GM19099 (cell line): ENCODE measurements at regions not wholly inside any gene's neighbourhood (a gene's known extent, or its start where the extent isn't known, plus 50 kb on each side); places are given as distances from the start of the nearest gene placed in this dataset.

Experiments
- POLR2A ChIP-seq: IDR thresholded peaks from 3 replicates; pipeline ENCODE4 v1.6.1; 2011; ENCODE audit warnings: low read depth; ENCODE audit not compliant: insufficient read length; ENCODE audit errors: extremely low read depth

DNA sequence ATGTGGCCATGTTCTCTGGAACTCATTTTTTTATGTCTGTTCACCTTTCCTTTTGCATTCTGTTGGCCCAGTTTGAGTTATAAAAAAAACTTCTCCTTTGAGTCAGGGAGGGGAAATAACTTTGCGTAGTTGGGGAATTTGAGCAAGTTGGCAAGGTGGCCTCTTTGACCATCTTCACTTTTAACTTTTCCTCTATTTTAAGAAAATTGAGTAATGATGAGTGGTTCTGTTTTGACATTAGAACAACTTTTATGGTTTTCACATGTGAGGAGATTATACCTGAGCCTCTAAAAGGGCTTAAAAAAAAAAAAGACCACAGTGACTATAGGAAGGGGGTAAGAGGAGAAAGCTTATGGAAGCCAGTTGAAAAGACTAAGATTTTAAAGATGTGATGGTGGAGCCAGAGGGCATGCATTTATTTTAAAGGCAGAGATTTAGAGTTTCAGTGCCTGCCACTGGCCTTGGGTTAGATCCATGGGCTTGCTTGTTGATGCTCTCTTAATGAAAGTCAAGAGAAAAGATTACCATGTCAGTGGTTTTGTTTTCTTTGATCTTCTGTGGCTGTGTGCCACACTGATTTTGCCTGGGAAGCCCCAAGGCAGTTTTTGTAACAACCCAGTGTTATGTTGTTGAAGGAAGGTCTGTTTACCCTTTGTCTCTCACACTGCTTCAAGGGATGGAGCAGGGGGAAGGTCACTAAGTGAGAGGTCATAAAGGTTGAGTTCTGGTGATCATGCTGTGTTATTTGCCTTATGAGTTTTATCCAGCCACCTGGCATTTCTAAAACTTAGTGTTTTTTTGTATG lies 219.7 kb upstream of the CD180 start:
- TF ChIP-seq POLR2A, result no peak

- TF ChIP-seq POLR2A, result no peak
Measured at GRCh38 chr5:67414712-67415111, 218.1 kb upstream of the CD180 start.

DNA sequence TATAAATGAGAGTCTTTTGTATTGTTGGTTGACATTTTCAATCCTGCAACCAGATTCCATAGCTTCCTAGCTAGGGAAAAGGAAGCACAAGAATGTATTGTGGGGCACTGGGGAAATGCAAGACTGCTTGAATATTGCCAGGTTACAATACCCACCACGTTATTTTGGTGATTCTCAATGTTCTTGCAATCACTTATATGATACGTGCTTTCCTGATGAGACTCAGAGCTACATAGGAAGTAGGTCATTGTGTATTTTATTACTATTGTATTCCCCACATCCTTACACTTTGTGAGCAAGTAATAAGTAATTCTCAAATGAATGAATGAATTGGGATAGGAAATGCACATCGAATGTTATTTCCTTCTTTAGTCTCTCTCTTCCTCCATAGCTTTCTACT lies 217.1 kb upstream of the CD180 start:
- no peak for TF ChIP-seq POLR2A

DNA sequence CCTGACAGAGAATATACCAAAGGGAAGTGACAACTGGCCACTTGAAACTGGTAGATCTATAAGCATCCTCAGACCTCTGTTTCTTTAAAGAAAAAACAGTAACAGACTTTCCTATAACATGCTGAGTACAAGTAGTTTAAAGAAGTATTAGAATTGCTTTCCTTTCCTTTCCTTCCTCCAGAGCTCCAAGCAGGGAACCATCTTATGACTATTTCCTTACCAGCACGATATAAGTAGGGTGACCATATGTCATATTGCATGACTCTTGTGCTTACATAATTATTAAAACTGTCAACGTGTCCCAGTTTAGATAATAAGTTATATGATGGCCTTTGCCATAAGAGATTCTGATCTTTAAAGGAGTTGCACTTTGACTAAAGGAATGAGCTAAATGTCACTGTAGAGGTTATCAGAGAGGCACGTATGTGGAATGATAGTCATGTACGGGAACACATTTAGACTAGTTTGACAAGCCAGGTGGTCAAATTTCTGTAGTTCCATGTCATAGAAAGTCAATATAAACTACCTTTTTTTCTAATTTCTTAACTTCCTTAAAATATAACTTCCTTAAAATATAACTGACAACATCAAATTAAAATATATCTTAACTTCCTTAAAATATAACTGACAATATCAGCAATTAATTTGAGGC lies 212.7 kb upstream of the CD180 start:
- TF ChIP-seq POLR2A, result no peak

- no peak for TF ChIP-seq POLR2A
Measured at GRCh38 chr5:67407979-67408378, 211.4 kb upstream of the CD180 start.

DNA sequence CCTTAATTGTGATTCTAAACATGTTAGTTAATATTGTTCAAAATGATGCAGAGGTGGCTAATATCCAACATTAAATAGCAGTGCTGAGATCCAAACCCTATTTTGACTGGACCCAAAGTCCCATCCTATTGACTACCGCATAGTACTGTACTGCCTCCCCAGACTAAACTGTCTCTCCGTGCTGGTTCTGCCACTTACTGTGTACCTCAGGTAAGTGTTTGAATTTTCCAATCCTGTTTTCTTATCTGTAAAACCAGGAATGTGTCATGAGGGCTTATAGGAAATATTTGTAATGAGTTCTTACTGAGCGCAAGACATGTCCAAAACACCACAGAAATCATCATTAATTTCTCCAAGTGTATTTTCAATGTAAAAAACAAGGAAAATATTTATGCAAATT lies 209.2 kb upstream of the CD180 start:
- no peak for TF ChIP-seq POLR2A

GRCh38 chr5:67405101-67405364 lies 208.4 kb upstream of the CD180 start:
- TF ChIP-seq POLR2A, result no peak

DNA sequence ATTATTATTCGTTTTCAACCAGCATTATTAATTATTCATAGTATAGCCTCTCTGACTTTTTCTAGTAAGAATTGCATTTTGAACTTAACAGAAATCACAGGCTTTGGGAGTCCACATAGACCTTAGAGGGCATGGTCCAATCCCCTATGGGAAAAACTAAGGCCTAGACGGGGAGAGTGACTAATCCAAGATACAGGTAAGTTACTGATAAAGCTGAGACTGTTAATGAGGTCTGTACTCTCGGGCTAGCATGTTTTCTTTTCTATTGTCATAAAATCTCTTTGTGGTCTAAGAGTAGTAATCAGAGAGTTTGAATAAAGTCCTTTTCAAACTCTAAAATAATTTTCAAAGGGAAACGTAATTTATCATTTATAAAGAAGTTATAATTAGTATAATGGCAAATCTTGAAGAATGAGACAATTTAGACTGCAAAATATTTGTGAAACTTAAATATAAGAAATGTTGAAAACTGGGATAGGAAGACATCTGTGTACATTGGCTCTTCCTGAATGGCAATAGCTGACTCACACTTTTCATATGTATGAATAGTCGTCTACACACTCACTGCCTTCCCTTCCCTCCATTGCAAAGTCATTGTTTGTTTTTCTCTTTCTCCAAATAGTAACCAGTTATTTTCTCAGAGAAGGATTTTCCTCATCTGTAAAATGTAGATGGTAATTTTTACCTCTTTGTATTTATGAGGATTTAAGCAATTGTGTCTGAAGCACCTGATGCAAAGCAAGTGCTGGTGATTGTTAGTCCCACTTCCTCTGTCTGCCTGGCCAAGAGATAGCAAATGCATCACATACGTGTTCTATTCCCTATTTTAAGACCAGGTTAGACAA lies 207.9 kb upstream of the CD180 start:
- no peak for TF ChIP-seq POLR2A

GRCh38 chr5:67402526-67402925 lies 205.9 kb upstream of the CD180 start:
- no peak for TF ChIP-seq POLR2A

- no peak for TF ChIP-seq POLR2A
Measured at GRCh38 chr5:67401172-67401571, 204.6 kb upstream of the CD180 start.

DNA sequence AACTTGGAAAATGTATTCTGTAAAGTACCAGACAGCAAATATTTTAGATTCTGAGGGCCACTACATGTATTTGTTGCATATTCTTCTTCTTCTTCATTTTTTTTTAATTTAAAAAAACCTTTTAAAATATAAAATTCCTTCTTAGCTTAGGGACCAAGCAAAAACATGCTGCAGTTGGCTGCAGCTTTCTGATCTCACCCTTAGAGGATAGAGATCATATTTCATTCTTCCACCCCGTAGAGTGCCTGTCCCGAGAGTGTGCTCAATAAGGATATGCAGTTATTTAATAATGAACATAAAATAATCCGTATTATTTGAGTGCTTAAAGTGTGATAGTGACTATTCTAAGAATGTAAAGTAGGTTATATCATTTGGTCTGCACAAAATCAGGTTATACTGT lies 204.2 kb upstream of the CD180 start:
- no peak for TF ChIP-seq POLR2A

DNA sequence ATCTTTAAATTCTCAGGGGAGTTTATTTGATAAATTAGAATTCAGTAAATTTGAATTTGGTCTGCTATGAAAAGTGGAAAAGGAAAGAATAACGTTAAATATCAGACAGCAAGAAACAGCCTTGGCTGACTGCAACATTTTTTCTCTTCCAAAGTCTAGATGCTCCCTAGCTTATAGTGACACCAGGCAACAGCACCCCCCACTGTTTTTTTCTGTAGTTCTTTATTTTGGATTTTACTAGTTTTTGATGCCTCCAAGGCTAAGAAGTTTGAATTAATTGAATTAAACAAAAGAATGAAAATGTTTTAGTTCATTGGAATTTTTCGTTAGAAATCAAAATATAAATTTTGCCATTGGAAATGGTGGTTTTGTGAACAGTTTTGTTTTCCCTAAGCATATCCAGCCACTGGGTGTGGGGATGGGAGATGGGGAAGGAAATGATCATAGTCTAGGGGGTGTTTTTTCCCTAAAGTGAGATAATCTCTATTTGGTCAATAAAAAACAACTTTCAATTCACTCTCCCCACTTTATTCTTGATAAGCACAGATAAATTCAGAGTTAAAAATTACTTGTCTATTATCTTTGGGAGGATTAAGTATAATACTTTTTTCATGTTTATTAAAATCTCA lies 199.3 kb upstream of the CD180 start:
- no peak for TF ChIP-seq POLR2A

GRCh38 chr5:67393211-67393610 lies 196.6 kb upstream of the CD180 start:
- TF ChIP-seq POLR2A, result no peak

- no peak for TF ChIP-seq POLR2A
Measured at GRCh38 chr5:67390935-67391334, 194.3 kb upstream of the CD180 start.

GRCh38 chr5:67383451-67383850 lies 186.9 kb upstream of the CD180 start:
- no peak for TF ChIP-seq POLR2A
